Chondrocyte (in vitro differentiated cells): ENCODE measurements at regions not wholly inside any gene's neighbourhood (a gene's known extent, or its start where the extent isn't known, plus 50 kb on each side); places are given as distances from the start of the nearest gene placed in this dataset.

ENCODE experiments used
- DNase-seq: peaks from one replicate; pipeline ENCODE4 v3.0.0; 2021; ENCODE audit warnings: mixed read lengths, low spot score
- H3K27ac Mint-ChIP-seq: one replicate; pipeline ENCODE4 v1.8.0; 2021; ENCODE audit warnings: mild to moderate bottlenecking, moderate library complexity, mixed read lengths; ENCODE audit not compliant: unreplicated experiment
- H3K27me3 Mint-ChIP-seq: 2 replicates; pipeline ENCODE4 v1.8.0; 2021; ENCODE audit warnings: low read depth, mixed read lengths
- H3K36me3 Mint-ChIP-seq: 2 replicates; pipeline ENCODE4 v1.8.0; 2021; ENCODE audit warnings: low read depth, mixed read lengths
- H3K4me1 Mint-ChIP-seq: 2 replicates; pipeline ENCODE4 v1.8.0; 2021; ENCODE audit warnings: low read depth, mild to moderate bottlenecking, mixed read lengths
- H3K4me3 Mint-ChIP-seq: one replicate; pipeline ENCODE4 v1.8.0; 2021; ENCODE audit warnings: mild to moderate bottlenecking, moderate library complexity, mixed read lengths; ENCODE audit not compliant: unreplicated experiment
- H3K9me3 Mint-ChIP-seq: 2 replicates; pipeline ENCODE4 v1.8.0; 2021; ENCODE audit warnings: low read depth, mixed read lengths
- TF ChIP-seq, protein P1 (sequence below): fragments of 200-600 bp; sonication (generic); IDR thresholded peaks from 2 replicates; pipeline ENCODE4 v1.5.0; 2021; ENCODE audit warnings: antibody characterized with exemption, mild to moderate bottlenecking, moderate library complexity

DNA sequence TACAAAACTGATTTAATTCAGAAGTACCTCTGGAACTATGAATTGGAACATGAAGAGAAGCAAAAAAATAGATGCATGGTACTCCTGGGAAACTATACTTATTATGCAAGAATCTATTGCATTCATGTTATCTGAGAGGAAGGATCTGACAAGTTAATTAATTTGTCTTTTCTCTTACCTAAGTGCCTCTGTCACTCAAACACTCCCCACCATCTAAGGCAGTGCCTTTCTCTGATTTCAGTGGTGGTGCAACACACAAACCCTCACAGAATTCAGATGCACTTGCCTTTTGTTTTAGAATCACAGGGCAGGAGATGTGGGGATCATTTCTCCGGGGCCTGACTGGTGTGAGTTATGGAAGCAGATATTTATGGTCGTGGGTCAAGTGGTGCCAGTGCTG is 52.5 kb upstream of the C9orf72 start:
- DNase-seq = no peak
- H3K9me3 Mint-ChIP-seq = no peaks in the 10 kb centered on the region
- TF ChIP-seq, protein P1, sequence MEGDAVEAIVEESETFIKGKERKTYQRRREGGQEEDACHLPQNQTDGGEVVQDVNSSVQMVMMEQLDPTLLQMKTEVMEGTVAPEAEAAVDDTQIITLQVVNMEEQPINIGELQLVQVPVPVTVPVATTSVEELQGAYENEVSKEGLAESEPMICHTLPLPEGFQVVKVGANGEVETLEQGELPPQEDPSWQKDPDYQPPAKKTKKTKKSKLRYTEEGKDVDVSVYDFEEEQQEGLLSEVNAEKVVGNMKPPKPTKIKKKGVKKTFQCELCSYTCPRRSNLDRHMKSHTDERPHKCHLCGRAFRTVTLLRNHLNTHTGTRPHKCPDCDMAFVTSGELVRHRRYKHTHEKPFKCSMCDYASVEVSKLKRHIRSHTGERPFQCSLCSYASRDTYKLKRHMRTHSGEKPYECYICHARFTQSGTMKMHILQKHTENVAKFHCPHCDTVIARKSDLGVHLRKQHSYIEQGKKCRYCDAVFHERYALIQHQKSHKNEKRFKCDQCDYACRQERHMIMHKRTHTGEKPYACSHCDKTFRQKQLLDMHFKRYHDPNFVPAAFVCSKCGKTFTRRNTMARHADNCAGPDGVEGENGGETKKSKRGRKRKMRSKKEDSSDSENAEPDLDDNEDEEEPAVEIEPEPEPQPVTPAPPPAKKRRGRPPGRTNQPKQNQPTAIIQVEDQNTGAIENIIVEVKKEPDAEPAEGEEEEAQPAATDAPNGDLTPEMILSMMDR = no peak
- no peak overlapping the region for H3K4me3 Mint-ChIP-seq
- H3K4me1 Mint-ChIP-seq = no peaks in the 10 kb centered on the region
- H3K27me3 Mint-ChIP-seq = peaks cover 18% of the 10 kb centered on the region
- no peak overlapping the region for H3K27ac Mint-ChIP-seq
- no peaks in the 10 kb centered on the region for H3K36me3 Mint-ChIP-seq

- TF ChIP-seq, protein P1 = no peak
- H3K9me3 Mint-ChIP-seq = no peaks in the 10 kb centered on the region
- H3K27me3 Mint-ChIP-seq = peaks cover 23% of the 10 kb centered on the region
- H3K36me3 Mint-ChIP-seq = no peaks in the 10 kb centered on the region
- no peak for DNase-seq
- H3K4me1 Mint-ChIP-seq = no peaks in the 10 kb centered on the region
- no peak overlapping the region for H3K27ac Mint-ChIP-seq
- H3K4me3 Mint-ChIP-seq = no peak overlapping the region
Measured at GRCh38 chr9:27626244-27627187, 53.2 kb upstream of the C9orf72 start.

GRCh38 chr9:27627188-27627564 is 53.9 kb upstream of the C9orf72 start:
- TF ChIP-seq, protein P1 = no peak
- H3K4me3 Mint-ChIP-seq = no peak overlapping the region
- no peaks in the 10 kb centered on the region for H3K36me3 Mint-ChIP-seq

DNA sequence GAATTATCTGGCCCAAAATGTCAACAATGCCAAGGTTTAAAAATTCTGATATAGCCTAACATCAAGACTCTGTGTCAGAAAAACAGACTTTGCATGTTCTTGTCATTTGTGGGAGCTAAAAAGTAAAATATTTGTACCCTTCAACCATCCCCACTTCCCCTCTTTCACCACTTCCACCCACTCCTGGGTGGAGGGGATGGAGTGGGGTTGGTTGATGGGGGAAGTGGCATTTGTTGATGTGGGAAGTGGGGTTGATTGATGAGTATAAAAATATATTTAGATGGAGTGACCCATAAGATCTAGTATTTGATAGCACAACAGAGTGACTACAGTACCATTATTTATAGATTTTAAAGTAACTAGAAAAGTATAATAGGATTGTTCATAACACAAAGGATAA is 55.0 kb upstream of the C9orf72 start:
- no peaks in the 10 kb centered on the region for H3K9me3 Mint-ChIP-seq

More at GRCh38 chr9:27627188-27627564, 53.9 kb upstream of the C9orf72 start:
- no peak for DNase-seq
- H3K27me3 Mint-ChIP-seq = peaks cover 23% of the 10 kb centered on the region
- H3K4me1 Mint-ChIP-seq = no peaks in the 10 kb centered on the region
- no peaks in the 10 kb centered on the region for H3K9me3 Mint-ChIP-seq
- H3K27ac Mint-ChIP-seq = no peak overlapping the region

DNA sequence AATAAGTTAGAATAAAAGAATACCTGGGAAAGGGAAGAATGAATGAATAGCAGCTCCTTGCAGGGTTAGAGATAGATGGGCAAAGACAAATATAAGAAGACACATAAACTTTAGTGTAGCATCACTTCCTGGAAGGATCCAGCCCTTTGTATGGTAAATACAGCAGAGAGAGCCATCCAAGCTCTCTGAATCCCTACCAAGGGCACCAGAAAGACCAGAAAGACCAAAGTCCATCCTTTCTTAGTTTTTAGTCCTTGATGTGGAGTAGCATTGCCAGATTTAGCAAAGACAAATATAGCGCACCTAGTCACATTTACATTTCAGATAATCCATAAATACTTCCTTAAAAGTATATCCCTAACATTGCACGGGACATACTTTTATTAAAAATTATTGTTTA is 56.1 kb upstream of the C9orf72 start:
- Mint-ChIP-seq H3K36me3 (no peaks in the 10 kb centered on the region), H3K4me1 (no peaks in the 10 kb centered on the region), H3K27ac (no peak overlapping the region), H3K9me3 (no peaks in the 10 kb centered on the region), H3K27me3 (peaks cover 30% of the 10 kb centered on the region), H3K4me3 (no peak overlapping the region)
- no peak for DNase-seq
- TF ChIP-seq, protein P1 = no peak

More for the DNA sequence above, 55.0 kb upstream of the C9orf72 start:
- no peak overlapping the region for H3K4me3 Mint-ChIP-seq
- TF ChIP-seq, protein P1 = no peak
- H3K36me3 Mint-ChIP-seq = no peaks in the 10 kb centered on the region
- DNase-seq = no peak
- no peaks in the 10 kb centered on the region for H3K4me1 Mint-ChIP-seq
- no peak overlapping the region for H3K27ac Mint-ChIP-seq
- H3K27me3 Mint-ChIP-seq = peaks cover 25% of the 10 kb centered on the region
